GM23338 (cell line): ENCODE measurements at regions not wholly inside any gene's neighbourhood (a gene's known extent, or its start where the extent isn't known, plus 50 kb on each side); places are given as distances from the start of the nearest gene placed in this dataset.
"Not testable (repeated sequence)": the region's sequence is repeated elsewhere in the genome, so short reads cannot be mapped to it uniquely, and the experiment has no call there.

Experiments used
- ATAC-seq: fragments of 200-7000 bp; cut with Tn5 transposase; 3 replicates; pipeline ENCODE4 v1.9.1; 2020
- DNase-seq: peaks from one replicate; pipeline ENCODE4 v3.0.0-alpha.2; 2015; ENCODE audit warnings: low spot score
- H2AFZ ChIP-seq: fragments of 200-600 bp; sonication (generic); 2 replicates; pipeline ENCODE4 v1.8.0; 2016; ENCODE audit warnings: antibody characterized with exemption, mild to moderate bottlenecking, moderate library complexity
- H3F3A ChIP-seq: fragments of 200-600 bp; sonication (generic); replicated peaks from 2 replicates; pipeline ENCODE4 v1.8.0; 2017; ENCODE audit warnings: antibody characterized with exemption, mixed run types, low read depth
- H3K27ac ChIP-seq: fragments of 200-600 bp; sonication (generic); 2 replicates; pipeline ENCODE4 v1.6.1; 2016; ENCODE audit warnings: low read depth
- H3K27me3 ChIP-seq: fragments of 200-600 bp; sonication (generic); 2 replicates; pipeline ENCODE4 v1.8.0; 2016; ENCODE audit warnings: mild to moderate bottlenecking, mixed run types, moderate library complexity; ENCODE audit not compliant: insufficient read depth
- H3K36me3 ChIP-seq: fragments of 200-600 bp; sonication (generic); 2 replicates; pipeline ENCODE4 v1.8.0; 2016; ENCODE audit warnings: mild to moderate bottlenecking; ENCODE audit not compliant: insufficient read depth
- H3K4me1 ChIP-seq: fragments of 200-600 bp; sonication (generic); 2 replicates; pipeline ENCODE4 v1.8.0; 2016; ENCODE audit warnings: mild to moderate bottlenecking, moderate library complexity; ENCODE audit not compliant: insufficient read depth
- H3K4me2 ChIP-seq: fragments of 200-600 bp; sonication (generic); 2 replicates; pipeline ENCODE4 v1.7.1; 2017; ENCODE audit warnings: mixed run types
- H3K4me3 ChIP-seq: fragments of 200-600 bp; sonication (generic); 2 replicates; pipeline ENCODE4 v1.6.1; 2016; ENCODE audit warnings: mixed run types
- H3K79me2 ChIP-seq: fragments of 200-600 bp; sonication (generic); replicated peaks from 2 replicates; pipeline ENCODE4 v1.8.0; 2017; ENCODE audit warnings: mild to moderate bottlenecking; ENCODE audit not compliant: insufficient read depth
- H3K9me2 ChIP-seq: fragments of 200-600 bp; sonication (generic); 2 replicates; pipeline ENCODE4 v1.8.0; 2017; ENCODE audit not compliant: insufficient read depth
- H4K20me1 ChIP-seq: fragments of 200-600 bp; sonication (generic); replicated peaks from 2 replicates; pipeline ENCODE4 v1.8.0; 2017; ENCODE audit warnings: mild to moderate bottlenecking; ENCODE audit not compliant: insufficient read depth
- H3K27ac Mint-ChIP-seq: 2 replicates; pipeline ENCODE4 v1.8.0; 2020; ENCODE audit warnings: inconsistent platforms, mild to moderate bottlenecking, moderate library complexity, mixed read lengths
- H3K27me3 Mint-ChIP-seq: 3 replicates; pipeline ENCODE4 v1.8.0; 2022; ENCODE audit warnings: low read depth, mild to moderate bottlenecking, moderate library complexity, mixed read lengths, inconsistent platforms; ENCODE audit not compliant: insufficient read depth, poor library complexity
- H3K36me3 Mint-ChIP-seq: 3 replicates; pipeline ENCODE4 v1.8.0; 2021; ENCODE audit warnings: low read depth, mild to moderate bottlenecking, inconsistent platforms, moderate library complexity, mixed read lengths
- H3K4me1 Mint-ChIP-seq: 3 replicates; pipeline ENCODE4 v1.8.0; 2020; ENCODE audit warnings: mild to moderate bottlenecking, inconsistent platforms, mixed read lengths
- H3K4me3 Mint-ChIP-seq: 3 replicates; pipeline ENCODE4 v1.8.0; 2021; ENCODE audit warnings: moderate library complexity, mild to moderate bottlenecking, inconsistent platforms, mixed read lengths
- H3K9me3 Mint-ChIP-seq: 3 replicates; pipeline ENCODE4 v1.8.0; 2020; ENCODE audit warnings: moderate library complexity, mild to moderate bottlenecking, inconsistent platforms, mixed read lengths
- CTCF ChIP-seq, 2 experiments: fragments of 200-600 bp in 1 of 2; sonication (generic) in 1 of 2; conservative IDR thresholded peaks; 2 replicates each; pipeline versions ENCODE4 v1.5.1 to v1.6.1; 2016 to 2017; ENCODE audit warnings: antibody characterized with exemption in 2 of 2, low read depth in 2 of 2, mild to moderate bottlenecking in 2 of 2, moderate library complexity in 1 of 2
- ETS1 ChIP-seq: IDR thresholded peaks from 2 replicates; pipeline ENCODE4 v1.6.1; 2016; ENCODE audit warnings: antibody characterized with exemption
- JUNB ChIP-seq: IDR thresholded peaks from one replicate; pipeline ENCODE4 v1.6.1; 2016; ENCODE audit warnings: antibody characterized with exemption; ENCODE audit not compliant: unreplicated experiment
- NANOG ChIP-seq: IDR thresholded peaks from 2 replicates; pipeline ENCODE4 v1.6.1; 2016; ENCODE audit warnings: antibody characterized with exemption, borderline replicate concordance

- no peaks in the 10 kb centered on the region for H3K79me2 ChIP-seq
- no peaks in the 10 kb centered on the region for H3K9me2 ChIP-seq
- Mint-ChIP-seq H3K4me3 (no peak overlapping the region), H3K36me3 (no peaks in the 10 kb centered on the region), H3K27ac (no peak overlapping the region), H3K27me3 (peaks cover 3% of the 10 kb centered on the region), H3K4me1 (no peaks in the 10 kb centered on the region), H3K9me3 (no peaks in the 10 kb centered on the region)
- DNase-seq: no peak
- H3K4me2 ChIP-seq: no peak overlapping the region
- no peak for ATAC-seq
- no peak overlapping the region for H3K4me3 ChIP-seq
- 0 out of 2 replicates have a peak, but pooled peaks cover 4% of the 10 kb centered on the region for H4K20me1 ChIP-seq
- H3F3A ChIP-seq: no peaks in the 10 kb centered on the region
- H3K4me1 ChIP-seq: no peaks in the 10 kb centered on the region
- H3K27me3 ChIP-seq: peaks cover 6% of the 10 kb centered on the region; the same call in 1 of the 2 replicates
- no peak overlapping the region for H2AFZ ChIP-seq
- no peaks in the 10 kb centered on the region for H3K36me3 ChIP-seq
- H3K27ac ChIP-seq: no peak overlapping the region
- TF ChIP-seq NANOG: no peak
- TF ChIP-seq JUNB: no peak
- TF ChIP-seq CTCF (conservative IDR thresholded peaks at IDR 0.05; ENCODE audit: low read depth in 2 of 2): no peak
- no peak for TF ChIP-seq ETS1
These were observed 54.5 kb upstream of the NOX4 start for GRCh38 chr11:89545691-89546090.

DNA sequence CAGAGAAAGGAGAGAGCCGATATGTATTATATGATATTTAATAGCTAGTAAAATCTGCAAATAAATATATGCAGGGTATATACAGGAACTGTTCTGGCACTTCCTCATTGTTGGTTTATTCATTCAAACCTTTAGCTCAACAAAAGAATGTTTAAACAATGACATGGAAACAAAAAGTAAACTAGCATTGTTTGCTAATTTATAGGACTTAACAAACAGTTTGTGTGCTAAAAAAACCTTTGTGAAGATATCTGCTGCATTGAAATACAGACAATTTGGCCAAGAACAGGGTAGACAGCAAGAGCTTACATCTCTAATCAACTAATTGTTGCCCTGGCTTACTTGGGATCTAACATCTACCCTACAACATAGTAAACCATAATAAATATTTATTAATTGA lies 64.6 kb upstream of the NOX4 start:
- not testable (repeated sequence) for H3K36me3 Mint-ChIP-seq, H3F3A ChIP-seq, H3K27ac ChIP-seq, ATAC-seq, H3K4me1 Mint-ChIP-seq, H3K4me2 ChIP-seq, H3K27ac Mint-ChIP-seq, H3K9me3 Mint-ChIP-seq, H3K4me3 ChIP-seq, H3K4me3 Mint-ChIP-seq, H3K36me3 ChIP-seq, DNase-seq, H3K4me1 ChIP-seq, H2AFZ ChIP-seq, H4K20me1 ChIP-seq, H3K9me2 ChIP-seq, H3K79me2 ChIP-seq
- H3K27me3 ChIP-seq: peaks cover 62% of the 10 kb centered on the region
- peaks cover 38% of the 10 kb centered on the region for H3K27me3 Mint-ChIP-seq

GRCh38 chr11:89556731-89557707 lies 65.8 kb upstream of the NOX4 start:
- H3K36me3 ChIP-seq, H3K27ac ChIP-seq, H3K79me2 ChIP-seq, H3K4me1 Mint-ChIP-seq, H3K4me3 Mint-ChIP-seq, DNase-seq, H3K4me1 ChIP-seq, H3K36me3 Mint-ChIP-seq, H3K4me2 ChIP-seq, H4K20me1 ChIP-seq, H3K4me3 ChIP-seq, H3K27ac Mint-ChIP-seq, ATAC-seq, H3F3A ChIP-seq, H3K9me3 Mint-ChIP-seq, H2AFZ ChIP-seq, H3K9me2 ChIP-seq: not testable (repeated sequence)
- H3K27me3 ChIP-seq: peaks cover 49% of the 10 kb centered on the region
- H3K27me3 Mint-ChIP-seq: peaks cover 27% of the 10 kb centered on the region

GRCh38 chr11:89560598-89560997 lies 69.4 kb upstream of the NOX4 start:
- not testable (repeated sequence) for H3K4me2 ChIP-seq, H3K36me3 Mint-ChIP-seq, H3K4me3 Mint-ChIP-seq, H3F3A ChIP-seq, H3K9me2 ChIP-seq, H3K27ac ChIP-seq, H3K4me1 ChIP-seq, ATAC-seq, H2AFZ ChIP-seq, H3K79me2 ChIP-seq, H3K27ac Mint-ChIP-seq, DNase-seq, H4K20me1 ChIP-seq, H3K4me3 ChIP-seq, H3K27me3 Mint-ChIP-seq, H3K9me3 Mint-ChIP-seq, H3K36me3 ChIP-seq
- H3K4me1 Mint-ChIP-seq: peaks cover 11% of the 10 kb centered on the region
- H3K27me3 ChIP-seq: peaks cover 14% of the 10 kb centered on the region

DNA sequence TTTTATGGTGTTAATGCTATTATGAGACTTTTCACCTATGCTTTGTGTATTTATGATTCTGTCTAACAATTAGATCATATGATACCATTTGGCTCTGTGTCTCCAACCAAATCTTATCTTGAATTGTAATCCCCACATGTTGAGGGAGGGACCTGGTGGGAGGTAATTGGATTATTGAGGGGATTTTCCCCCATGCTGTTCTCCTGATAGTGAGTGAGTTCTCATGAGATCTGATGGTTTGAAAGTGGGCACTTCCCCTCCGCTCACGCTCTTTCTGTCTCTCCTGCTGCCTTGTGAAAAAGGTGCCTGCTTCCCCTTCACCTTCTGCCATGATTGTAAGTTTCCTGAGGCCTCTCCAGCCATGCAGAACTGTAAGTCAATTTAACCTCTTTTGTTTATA lies 71.6 kb upstream of the NOX4 start:
- H3F3A ChIP-seq, H3K36me3 ChIP-seq, H4K20me1 ChIP-seq, H3K9me2 ChIP-seq, H3K4me3 Mint-ChIP-seq, H3K27me3 ChIP-seq, H3K4me1 Mint-ChIP-seq, DNase-seq, ATAC-seq, H3K27ac Mint-ChIP-seq, H3K79me2 ChIP-seq, H3K4me3 ChIP-seq, H3K27ac ChIP-seq, H3K4me2 ChIP-seq, H3K27me3 Mint-ChIP-seq, H2AFZ ChIP-seq, H3K9me3 Mint-ChIP-seq, H3K4me1 ChIP-seq, H3K36me3 Mint-ChIP-seq: not testable (repeated sequence)
